IMR-90 (cell line): ENCODE measurements at regions not wholly inside any gene's neighbourhood (a gene's known extent, or its start where the extent isn't known, plus 50 kb on each side); places are given as distances from the start of the nearest gene placed in this dataset.

ENCODE experiments used
- CEBPB ChIP-seq: IDR thresholded peaks from 2 replicates; pipeline ENCODE4 v1.6.1; 2012; ENCODE audit warnings: low read depth, low read length, improper control_type of control experiment
- CTCF ChIP-seq: conservative IDR thresholded peaks from 2 replicates; pipeline ENCODE4 v1.5.1; 2012; ENCODE audit warnings: mild to moderate bottlenecking, low read depth, low read length, improper control_type of control experiment
- FOS ChIP-seq: fragments of 150-350 bp; IDR thresholded peaks from 2 replicates; pipeline ENCODE4 v1.6.1; 2016; ENCODE audit warnings: low read depth, low read length
- MAZ ChIP-seq: IDR thresholded peaks from 2 replicates; pipeline ENCODE4 v1.6.1; 2012; ENCODE audit warnings: low read depth, mild to moderate bottlenecking, low read length, improper control_type of control experiment, moderate library complexity, borderline replicate concordance
- MXI1 ChIP-seq: IDR thresholded peaks from 2 replicates; pipeline ENCODE4 v1.6.1; 2012; ENCODE audit warnings: low read depth, mild to moderate bottlenecking, low read length, moderate library complexity, borderline replicate concordance
- NFE2L2 ChIP-seq: fragments of 150-350 bp; IDR thresholded peaks from 2 replicates; pipeline ENCODE4 v1.6.1; 2016; ENCODE audit warnings: low read depth, mild to moderate bottlenecking, low read length
- POLR2A ChIP-seq: IDR thresholded peaks from 2 replicates; pipeline ENCODE4 v1.6.1; 2012; ENCODE audit warnings: mild to moderate bottlenecking, low read depth, low read length
- RCOR1 ChIP-seq: IDR thresholded peaks from 2 replicates; pipeline ENCODE4 v1.6.1; 2012; ENCODE audit warnings: mild to moderate bottlenecking, low read length, improper control_type of control experiment; ENCODE audit not compliant: insufficient replicate concordance
- RFX5 ChIP-seq: IDR thresholded peaks from 2 replicates; pipeline ENCODE4 v1.8.0; 2012; ENCODE audit warnings: low read depth, mild to moderate bottlenecking, low read length, moderate library complexity
- SMC3 ChIP-seq: fragments of 150-350 bp; IDR thresholded peaks from 2 replicates; pipeline ENCODE4 v1.6.1; 2016; ENCODE audit warnings: low read depth, mild to moderate bottlenecking, antibody characterized with exemption, low read length, moderate library complexity
- TF ChIP-seq, protein P1 (sequence below): fragments of 150-350 bp; IDR thresholded peaks from 2 replicates; pipeline ENCODE4 v1.6.1; 2016; ENCODE audit warnings: low read depth, mild to moderate bottlenecking, low read length, moderate library complexity, borderline replicate concordance
- TF ChIP-seq, protein P2 (sequence below): fragments of 150-350 bp; IDR thresholded peaks from 2 replicates; pipeline ENCODE4 v1.6.1; 2017; ENCODE audit warnings: mild to moderate bottlenecking, antibody characterized with exemption, low read length, low read depth

DNA sequence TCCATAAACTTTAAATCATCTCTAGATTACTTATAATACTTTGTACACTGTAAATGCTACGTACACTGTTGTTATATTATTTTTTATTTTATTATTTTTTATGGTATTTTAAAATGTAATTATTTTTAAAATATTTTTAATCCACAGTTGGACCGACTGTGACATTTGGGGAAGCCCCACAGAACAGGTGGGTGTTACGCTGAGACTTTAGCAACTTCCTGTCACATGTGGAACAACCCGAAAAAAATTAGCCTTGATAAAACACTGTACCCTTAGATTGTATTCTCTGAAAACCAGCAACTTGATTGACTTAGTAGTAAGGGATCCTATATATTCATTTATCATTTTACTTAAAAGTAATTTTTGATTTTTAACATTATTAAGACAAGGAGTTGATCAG lies 1755.7 kb upstream of the SEL1L start:
- TF ChIP-seq POLR2A (no peak), CTCF (no peak), FOS (no peak), MAZ (no peak), RFX5 (no peak), CEBPB (no peak), RCOR1 (no peak), NFE2L2 (no peak), SMC3 (no peak), MXI1 (no peak)
- TF ChIP-seq, protein P1, sequence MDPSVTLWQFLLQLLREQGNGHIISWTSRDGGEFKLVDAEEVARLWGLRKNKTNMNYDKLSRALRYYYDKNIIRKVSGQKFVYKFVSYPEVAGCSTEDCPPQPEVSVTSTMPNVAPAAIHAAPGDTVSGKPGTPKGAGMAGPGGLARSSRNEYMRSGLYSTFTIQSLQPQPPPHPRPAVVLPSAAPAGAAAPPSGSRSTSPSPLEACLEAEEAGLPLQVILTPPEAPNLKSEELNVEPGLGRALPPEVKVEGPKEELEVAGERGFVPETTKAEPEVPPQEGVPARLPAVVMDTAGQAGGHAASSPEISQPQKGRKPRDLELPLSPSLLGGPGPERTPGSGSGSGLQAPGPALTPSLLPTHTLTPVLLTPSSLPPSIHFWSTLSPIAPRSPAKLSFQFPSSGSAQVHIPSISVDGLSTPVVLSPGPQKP: no peak
- TF ChIP-seq, protein P2, sequence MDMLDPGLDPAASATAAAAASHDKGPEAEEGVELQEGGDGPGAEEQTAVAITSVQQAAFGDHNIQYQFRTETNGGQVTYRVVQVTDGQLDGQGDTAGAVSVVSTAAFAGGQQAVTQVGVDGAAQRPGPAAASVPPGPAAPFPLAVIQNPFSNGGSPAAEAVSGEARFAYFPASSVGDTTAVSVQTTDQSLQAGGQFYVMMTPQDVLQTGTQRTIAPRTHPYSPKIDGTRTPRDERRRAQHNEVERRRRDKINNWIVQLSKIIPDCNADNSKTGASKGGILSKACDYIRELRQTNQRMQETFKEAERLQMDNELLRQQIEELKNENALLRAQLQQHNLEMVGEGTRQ: no peak
